HG03354 (cell line): ENCODE measurements at regions not wholly inside any gene's neighbourhood (a gene's known extent, or its start where the extent isn't known, plus 50 kb on each side); places are given as distances from the start of the nearest gene placed in this dataset.
"Not testable (repeated sequence)": the region's sequence is repeated elsewhere in the genome, so short reads cannot be mapped to it uniquely, and the experiment has no call there.

Experiments
- ATAC-seq: cut with Tn5 transposase; IDR thresholded peaks from one replicate; pipeline ENCODE4 v1.9.1; 2021; ENCODE audit warnings: mild to moderate bottlenecking; ENCODE audit not compliant: unreplicated experiment, poor library complexity, severe bottlenecking

- no peak for ATAC-seq
Observed at GRCh38 chr2:34252111-34252510, 653.0 kb upstream of the FAM98A start.

- ATAC-seq: no peak
Observed at GRCh38 chr2:34251578-34251977, 652.5 kb upstream of the FAM98A start.

GRCh38 chr2:34244195-34244594 is 645.1 kb upstream of the FAM98A start:
- ATAC-seq: no peak

GRCh38 chr2:34242763-34243123 is 643.6 kb upstream of the FAM98A start:
- ATAC-seq: no peak

GRCh38 chr2:34241905-34242762 is 643.0 kb upstream of the FAM98A start:
- no peak for ATAC-seq

- ATAC-seq: no peak
Observed at GRCh38 chr2:34239511-34239910, 640.4 kb upstream of the FAM98A start.

- ATAC-seq: no peak
Observed at GRCh38 chr2:34234823-34235222, 635.7 kb upstream of the FAM98A start.

- no peak for ATAC-seq
Observed at GRCh38 chr2:34229998-34230397, 630.9 kb upstream of the FAM98A start.

GRCh38 chr2:34215174-34215573 is 616.1 kb upstream of the FAM98A start:
- ATAC-seq: no peak

GRCh38 chr2:34210382-34210781 is 611.3 kb upstream of the FAM98A start:
- ATAC-seq: not testable (repeated sequence)

GRCh38 chr2:34204560-34204959 is 605.5 kb upstream of the FAM98A start:
- no peak for ATAC-seq

- ATAC-seq: no peak
Observed at GRCh38 chr2:34201099-34201498, 602.0 kb upstream of the FAM98A start.

- no peak for ATAC-seq
Observed at GRCh38 chr2:34199971-34200370, 600.9 kb upstream of the FAM98A start.

- ATAC-seq: no peak
Observed at GRCh38 chr2:34193164-34193563, 594.1 kb upstream of the FAM98A start.

GRCh38 chr2:34188464-34189303 is 589.6 kb upstream of the FAM98A start:
- ATAC-seq: no peak

GRCh38 chr2:34179511-34179910 is 580.4 kb upstream of the FAM98A start:
- no peak for ATAC-seq

- ATAC-seq: no peak
Observed at GRCh38 chr2:34178482-34178881, 579.4 kb upstream of the FAM98A start.

GRCh38 chr2:34176693-34177092 is 577.6 kb upstream of the FAM98A start:
- ATAC-seq: no peak

- ATAC-seq: no peak
Observed at GRCh38 chr2:34174506-34174905, 575.4 kb upstream of the FAM98A start.

- ATAC-seq: no peak
Observed at GRCh38 chr2:34162231-34162630, 563.1 kb upstream of the FAM98A start.

- ATAC-seq: no peak
Observed at GRCh38 chr2:34161549-34161948, 562.5 kb upstream of the FAM98A start.
